SK-N-SH (cell line): ENCODE measurements at regions not wholly inside any gene's neighbourhood (a gene's known extent, or its start where the extent isn't known, plus 50 kb on each side); places are given as distances from the start of the nearest gene placed in this dataset.

Experiments used
- CTCF ChIA-PET: fragments of 300-600, 350-600 bp; formaldehyde crosslinking; extraction: SDS; loops from one replicate; lab custom pipeline; 2021; lab: Yijun Ruan, JAX
- POLR2A ChIA-PET: fragments of 350-600 bp; sonication (Branson Sonifier 250); formaldehyde crosslinking; extraction: SDS; loops from one replicate; lab custom pipeline; 2020; ENCODE audit warnings: antibody characterized with exemption, inconsistent platforms; lab: Yijun Ruan, JAX
- DNase-seq: peaks from one replicate; pipeline ENCODE4 v3.0.0; 2012
- H2AFZ ChIP-seq: fragments of 200-600 bp; sonication (generic); 2 replicates; pipeline ENCODE4 v1.8.1; 2016; ENCODE audit warnings: antibody characterized with exemption, mild to moderate bottlenecking, low read depth
- H3F3A ChIP-seq: fragments of 200-600 bp; sonication (generic); replicated peaks from 2 replicates; pipeline ENCODE3; 2016; ENCODE audit warnings: antibody characterized with exemption, mild to moderate bottlenecking; ENCODE audit not compliant: insufficient read depth
- H3K27ac ChIP-seq, 2 experiments: fragments of 200-500 bp in 1 of 2; fragments of 200-600 bp in 1 of 2; sonication (Bioruptor generic) in 1 of 2; sonication (generic), shearing (Covaris generic) in 1 of 2; 2 replicates each; pipeline versions ENCODE4 v1.5.1 to v1.6.1; 2014 to 2016; ENCODE audit warnings: low read depth in 2 of 2, inconsistent platforms in 1 of 2, low read length in 1 of 2, mild to moderate bottlenecking in 1 of 2, mixed read lengths in 1 of 2
- H3K27me3 ChIP-seq: fragments of 200-600 bp; sonication (generic), shearing (Covaris generic); 2 replicates; pipeline ENCODE4 v1.6.1; 2016; ENCODE audit warnings: mixed run types; ENCODE audit not compliant: insufficient read depth
- H3K36me3 ChIP-seq, 2 experiments: fragments of 200-500 bp in 1 of 2; fragments of 200-600 bp in 1 of 2; sonication (Bioruptor generic) in 1 of 2; sonication (generic) in 1 of 2; replicated peaks in 1 of 2; 2 replicates each; pipeline versions ENCODE3 to v1.5.1; 2014 to 2016; ENCODE audit warnings: low read length in 1 of 2, mild to moderate bottlenecking in 1 of 2; ENCODE audit not compliant: insufficient read depth in 2 of 2, control insufficient read depth in 1 of 2
- H3K4me1 ChIP-seq, 2 experiments: fragments of 200-500 bp in 1 of 2; fragments of 200-600 bp in 1 of 2; sonication (Bioruptor generic) in 1 of 2; sonication (generic), shearing (Covaris generic) in 1 of 2; 2 replicates each; pipeline versions ENCODE4 v1.5.1 to v1.6.1; 2014 to 2016; ENCODE audit warnings: low read depth in 1 of 2, low read length in 1 of 2, mixed run types in 1 of 2; ENCODE audit not compliant: insufficient read depth in 2 of 2, control insufficient read depth in 1 of 2
- H3K4me2 ChIP-seq: fragments of 200-600 bp; sonication (generic), shearing (Covaris generic); 2 replicates; pipeline ENCODE4 v1.6.1; 2017; ENCODE audit warnings: mixed run types
- H3K4me3 ChIP-seq, 2 experiments: fragments of 200-500 bp in 1 of 2; fragments of 200-600 bp in 1 of 2; sonication (Bioruptor generic) in 1 of 2; sonication (generic), shearing (Covaris generic) in 1 of 2; 2 replicates each; pipeline versions ENCODE4 v1.5.1 to v1.8.1; 2014 to 2016; ENCODE audit warnings: low read depth in 2 of 2, inconsistent platforms in 1 of 2, low read length in 1 of 2, mild to moderate bottlenecking in 1 of 2, mixed read lengths in 1 of 2, moderate library complexity in 1 of 2
- H3K79me2 ChIP-seq: fragments of 200-600 bp; sonication (generic); 2 replicates; pipeline ENCODE4 v1.8.1; 2017; ENCODE audit warnings: mild to moderate bottlenecking; ENCODE audit not compliant: insufficient read depth
- H3K9ac ChIP-seq: fragments of 200-600 bp; sonication (generic); 2 replicates; pipeline ENCODE4 v1.6.1; 2017; ENCODE audit warnings: mixed run types
- H3K9me2 ChIP-seq: fragments of 200-600 bp; sonication (generic); 2 replicates; pipeline ENCODE4 v1.6.1; 2017; ENCODE audit warnings: mixed run types
- H3K9me3 ChIP-seq: fragments of 200-600 bp; sonication (generic); 2 replicates; pipeline ENCODE4 v1.6.1; 2017; ENCODE audit warnings: mixed run types, mild to moderate bottlenecking, moderate library complexity
- H4K20me1 ChIP-seq: fragments of 200-600 bp; sonication (generic); 2 replicates; pipeline ENCODE4 v1.6.1; 2017; ENCODE audit warnings: mild to moderate bottlenecking, mixed run types; ENCODE audit not compliant: insufficient read depth
- CHD2 ChIP-seq: fragments of 150-350 bp; IDR thresholded peaks from 2 replicates; pipeline ENCODE4 v1.6.1; 2018; ENCODE audit warnings: low read length; ENCODE audit not compliant: partially characterized antibody
- CTCF ChIP-seq: fragments of 200-600 bp; sonication (generic); IDR thresholded peaks from 2 replicates; pipeline ENCODE4 v1.6.1; 2017; ENCODE audit warnings: antibody characterized with exemption, mild to moderate bottlenecking, moderate library complexity
- FOSL2 ChIP-seq: IDR thresholded peaks from 2 replicates; pipeline ENCODE4 v1.4.0; 2012; ENCODE audit warnings: low read depth, mild to moderate bottlenecking, moderate library complexity, borderline replicate concordance
- FOXM1 ChIP-seq: IDR thresholded peaks from 2 replicates; pipeline ENCODE4 v1.4.0; 2012; ENCODE audit warnings: low read depth, mild to moderate bottlenecking
- GATA2 ChIP-seq: sonication (generic); formaldehyde crosslinking; IDR thresholded peaks from 2 replicates; pipeline ENCODE4 v1.5.0; 2020; ENCODE audit warnings: mild to moderate bottlenecking, missing genetic modification reagents
- MAX ChIP-seq: IDR thresholded peaks from 2 replicates; pipeline ENCODE4 v1.4.0; 2012; ENCODE audit warnings: low read depth
- MEF2A ChIP-seq: IDR thresholded peaks from 2 replicates; pipeline ENCODE4 v1.4.0; 2012; ENCODE audit warnings: low read depth, borderline replicate concordance
- MXI1 ChIP-seq: IDR thresholded peaks from 2 replicates; pipeline ENCODE4 v1.6.1; 2012; ENCODE audit warnings: mild to moderate bottlenecking, low read depth, low read length, improper control_type of control experiment
- NFIC ChIP-seq: IDR thresholded peaks from 2 replicates; pipeline ENCODE4 v1.4.0; 2012; ENCODE audit warnings: borderline replicate concordance
- NRF1 ChIP-seq: IDR thresholded peaks from 2 replicates; pipeline ENCODE4 v1.6.1; 2012; ENCODE audit warnings: low read depth, mild to moderate bottlenecking, low read length
- RAD21 ChIP-seq: IDR thresholded peaks from 2 replicates; pipeline ENCODE4 v1.6.1; 2012; ENCODE audit warnings: mild to moderate bottlenecking, low read length
- RFX5 ChIP-seq: IDR thresholded peaks from 2 replicates; pipeline ENCODE4 v1.6.1; 2012; ENCODE audit warnings: mild to moderate bottlenecking, improper control_type of control experiment, low read length
- SIN3A ChIP-seq: IDR thresholded peaks from 2 replicates; pipeline ENCODE4 v1.6.1; 2012; ENCODE audit warnings: low read depth, mild to moderate bottlenecking, low read length, moderate library complexity, borderline replicate concordance
- TCF12 ChIP-seq: IDR thresholded peaks from 2 replicates; pipeline ENCODE4 v1.4.0; 2012
- USF1 ChIP-seq: IDR thresholded peaks from 2 replicates; pipeline ENCODE4 v1.4.0; 2012; ENCODE audit warnings: low read depth, borderline replicate concordance
- USF2 ChIP-seq: fragments of 150-350 bp; IDR thresholded peaks from 2 replicates; pipeline ENCODE4 v1.6.1; 2017; ENCODE audit warnings: antibody characterized with exemption, low read length, low read depth, borderline replicate concordance
- YY1 ChIP-seq: IDR thresholded peaks from 2 replicates; pipeline ENCODE4 v1.4.0; 2012; ENCODE audit warnings: low read depth, mild to moderate bottlenecking
- WGBS: methylation state at CpG from one replicate; pipeline ENCODE4 v1.1.6; 2017; ENCODE audit warnings: low lambda C conversion rate; 5-methylcytosine and 5-hydroxymethylcytosine counted together
- TF ChIP-seq, protein P1 (sequence below): IDR thresholded peaks from 2 replicates; pipeline ENCODE4 v1.4.0; 2012; ENCODE audit warnings: low read depth, borderline replicate concordance
- TF ChIP-seq, protein P2 (sequence below): IDR thresholded peaks from 2 replicates; pipeline ENCODE4 v1.6.1; 2012; ENCODE audit warnings: mild to moderate bottlenecking, low read depth, low read length, moderate library complexity
- TF ChIP-seq, protein P3 (sequence below): IDR thresholded peaks from 2 replicates; pipeline ENCODE4; 2012

DNA sequence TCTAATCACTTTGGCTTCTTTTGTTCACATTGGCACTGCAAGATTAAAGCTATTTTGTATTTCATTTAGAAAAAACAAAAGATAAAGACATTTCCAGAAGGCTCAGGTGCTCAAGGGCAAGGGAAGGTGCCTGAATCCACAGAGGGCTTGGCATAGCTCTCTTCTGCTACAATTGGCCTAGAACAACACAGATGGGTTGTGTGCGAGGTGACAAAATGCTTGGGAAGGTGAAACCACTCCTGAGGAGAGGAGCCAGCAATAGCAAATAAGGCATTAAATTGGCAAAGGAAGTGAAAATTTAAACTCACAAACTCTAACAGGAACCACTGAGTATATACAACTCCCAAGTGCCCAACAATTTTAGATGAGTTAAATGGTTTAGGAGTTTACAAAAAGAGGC lies 1290.4 kb upstream of the CHAC2 start:
- no peaks in the 10 kb centered on the region for H3K4me1 ChIP-seq
- no peak overlapping the region for H3K4me3 ChIP-seq
- 4% methylated on average over 1 of the region's 1 CpG for WGBS
- H3K9ac ChIP-seq: no peak overlapping the region
- no peak overlapping the region for H3K4me2 ChIP-seq
- TF ChIP-seq USF1 (no peak), MAX (no peak), MEF2A (no peak), TCF12 (no peak), USF2 (no peak), FOSL2 (no peak), NFIC (no peak), SIN3A (no peak), MXI1 (no peak), GATA2 (CRISPR knock-in tag) (no peak), FOXM1 (no peak), NRF1 (no peak), CHD2 (no peak), CTCF (no peak), RFX5 (no peak), RAD21 (no peak), YY1 (no peak)
- TF ChIP-seq, protein P1, sequence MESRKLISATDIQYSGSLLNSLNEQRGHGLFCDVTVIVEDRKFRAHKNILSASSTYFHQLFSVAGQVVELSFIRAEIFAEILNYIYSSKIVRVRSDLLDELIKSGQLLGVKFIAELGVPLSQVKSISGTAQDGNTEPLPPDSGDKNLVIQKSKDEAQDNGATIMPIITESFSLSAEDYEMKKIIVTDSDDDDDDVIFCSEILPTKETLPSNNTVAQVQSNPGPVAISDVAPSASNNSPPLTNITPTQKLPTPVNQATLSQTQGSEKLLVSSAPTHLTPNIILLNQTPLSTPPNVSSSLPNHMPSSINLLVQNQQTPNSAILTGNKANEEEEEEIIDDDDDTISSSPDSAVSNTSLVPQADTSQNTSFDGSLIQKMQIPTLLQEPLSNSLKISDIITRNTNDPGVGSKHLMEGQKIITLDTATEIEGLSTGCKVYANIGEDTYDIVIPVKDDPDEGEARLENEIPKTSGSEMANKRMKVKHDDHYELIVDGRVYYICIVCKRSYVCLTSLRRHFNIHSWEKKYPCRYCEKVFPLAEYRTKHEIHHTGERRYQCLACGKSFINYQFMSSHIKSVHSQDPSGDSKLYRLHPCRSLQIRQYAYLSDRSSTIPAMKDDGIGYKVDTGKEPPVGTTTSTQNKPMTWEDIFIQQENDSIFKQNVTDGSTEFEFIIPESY: no peak
- TF ChIP-seq, protein P2, sequence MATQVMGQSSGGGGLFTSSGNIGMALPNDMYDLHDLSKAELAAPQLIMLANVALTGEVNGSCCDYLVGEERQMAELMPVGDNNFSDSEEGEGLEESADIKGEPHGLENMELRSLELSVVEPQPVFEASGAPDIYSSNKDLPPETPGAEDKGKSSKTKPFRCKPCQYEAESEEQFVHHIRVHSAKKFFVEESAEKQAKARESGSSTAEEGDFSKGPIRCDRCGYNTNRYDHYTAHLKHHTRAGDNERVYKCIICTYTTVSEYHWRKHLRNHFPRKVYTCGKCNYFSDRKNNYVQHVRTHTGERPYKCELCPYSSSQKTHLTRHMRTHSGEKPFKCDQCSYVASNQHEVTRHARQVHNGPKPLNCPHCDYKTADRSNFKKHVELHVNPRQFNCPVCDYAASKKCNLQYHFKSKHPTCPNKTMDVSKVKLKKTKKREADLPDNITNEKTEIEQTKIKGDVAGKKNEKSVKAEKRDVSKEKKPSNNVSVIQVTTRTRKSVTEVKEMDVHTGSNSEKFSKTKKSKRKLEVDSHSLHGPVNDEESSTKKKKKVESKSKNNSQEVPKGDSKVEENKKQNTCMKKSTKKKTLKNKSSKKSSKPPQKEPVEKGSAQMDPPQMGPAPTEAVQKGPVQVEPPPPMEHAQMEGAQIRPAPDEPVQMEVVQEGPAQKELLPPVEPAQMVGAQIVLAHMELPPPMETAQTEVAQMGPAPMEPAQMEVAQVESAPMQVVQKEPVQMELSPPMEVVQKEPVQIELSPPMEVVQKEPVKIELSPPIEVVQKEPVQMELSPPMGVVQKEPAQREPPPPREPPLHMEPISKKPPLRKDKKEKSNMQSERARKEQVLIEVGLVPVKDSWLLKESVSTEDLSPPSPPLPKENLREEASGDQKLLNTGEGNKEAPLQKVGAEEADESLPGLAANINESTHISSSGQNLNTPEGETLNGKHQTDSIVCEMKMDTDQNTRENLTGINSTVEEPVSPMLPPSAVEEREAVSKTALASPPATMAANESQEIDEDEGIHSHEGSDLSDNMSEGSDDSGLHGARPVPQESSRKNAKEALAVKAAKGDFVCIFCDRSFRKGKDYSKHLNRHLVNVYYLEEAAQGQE: no peak
- TF ChIP-seq, protein P3, sequence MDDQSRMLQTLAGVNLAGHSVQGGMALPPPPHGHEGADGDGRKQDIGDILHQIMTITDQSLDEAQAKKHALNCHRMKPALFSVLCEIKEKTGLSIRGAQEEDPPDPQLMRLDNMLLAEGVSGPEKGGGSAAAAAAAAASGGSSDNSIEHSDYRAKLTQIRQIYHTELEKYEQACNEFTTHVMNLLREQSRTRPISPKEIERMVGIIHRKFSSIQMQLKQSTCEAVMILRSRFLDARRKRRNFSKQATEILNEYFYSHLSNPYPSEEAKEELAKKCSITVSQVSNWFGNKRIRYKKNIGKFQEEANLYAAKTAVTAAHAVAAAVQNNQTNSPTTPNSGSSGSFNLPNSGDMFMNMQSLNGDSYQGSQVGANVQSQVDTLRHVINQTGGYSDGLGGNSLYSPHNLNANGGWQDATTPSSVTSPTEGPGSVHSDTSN: no peak
- TF ChIP-seq, all 33 proteins: peak for 0
- Histone ChIP-seq H3F3A (no peaks in the 10 kb centered on the region), H3K9me3 (no peaks in the 10 kb centered on the region), H3K9me2 (no peaks in the 10 kb centered on the region), H3K36me3 (no peaks in the 10 kb centered on the region), H4K20me1 (no peaks in the 10 kb centered on the region), H3K27me3 (no peaks in the 10 kb centered on the region), H2AFZ (no peak overlapping the region), H3K27ac (no peak overlapping the region), H3K79me2 (no peaks in the 10 kb centered on the region)
- no peak for DNase-seq
- ChIA-PET CTCF (no interaction called here), POLR2A (no interaction called here)
